SK-N-SH treated with all-trans-retinoic acid at 6 μM for 48 hours (cell line): ENCODE measurements at regions not wholly inside any gene's neighbourhood (a gene's known extent, or its start where the extent isn't known, plus 50 kb on each side); places are given as distances from the start of the nearest gene placed in this dataset.

Experiments
- ATAC-seq: fragments of 200-7000 bp; cut with Tn5 transposase; 3 replicates; pipeline ENCODE4 v1.9.1; 2020; ENCODE audit warnings: mild to moderate bottlenecking, moderate library complexity
- ARNTL ChIP-seq: fragments of 450-650 bp; formaldehyde crosslinking; IDR thresholded peaks from 2 replicates; pipeline ENCODE4 v1.5.0; 2020; ENCODE audit warnings: low read depth, mild to moderate bottlenecking, moderate library complexity, borderline replicate concordance
- BACH2 ChIP-seq: fragments of 250-450 bp; sonication (Bioruptor Pico); IDR thresholded peaks from 2 replicates; pipeline ENCODE4 v1.9.0; 2021; ENCODE audit warnings: mild to moderate bottlenecking, borderline replicate concordance
- CSDC2 ChIP-seq: fragments of 250-450 bp; sonication (Bioruptor Pico); IDR thresholded peaks from 2 replicates; pipeline ENCODE4 v1.5.0; 2020; ENCODE audit warnings: mild to moderate bottlenecking, moderate library complexity
- ESRRG ChIP-seq: fragments of 250-450 bp; sonication (Bioruptor Pico); IDR thresholded peaks from 2 replicates; pipeline ENCODE4 v1.6.1; 2021; ENCODE audit warnings: mild to moderate bottlenecking
- GLIS3 ChIP-seq: fragments of 250-450 bp; sonication (Bioruptor Pico); IDR thresholded peaks from 2 replicates; pipeline ENCODE4 v1.5.0; 2020; ENCODE audit warnings: mild to moderate bottlenecking, moderate library complexity
- RARB ChIP-seq: fragments of 250-450 bp; sonication (Bioruptor Pico); IDR thresholded peaks from 2 replicates; pipeline ENCODE4 v1.8.0; 2021; ENCODE audit warnings: mild to moderate bottlenecking, moderate library complexity
- SNAI2 ChIP-seq: fragments of 250-450 bp; sonication (Bioruptor Pico); IDR thresholded peaks from 2 replicates; pipeline ENCODE4 v1.5.0; 2020; ENCODE audit warnings: mild to moderate bottlenecking, moderate library complexity
- TCF4 ChIP-seq: fragments of 250-450 bp; sonication (Bioruptor Pico); IDR thresholded peaks from 2 replicates; pipeline ENCODE4 v1.8.0; 2021; ENCODE audit warnings: mild to moderate bottlenecking, moderate library complexity, borderline replicate concordance
- TOX ChIP-seq: fragments of 250-450 bp; sonication (Bioruptor Pico); IDR thresholded peaks from 2 replicates; pipeline ENCODE4 v1.8.0; 2021; ENCODE audit warnings: mild to moderate bottlenecking, moderate library complexity, borderline replicate concordance
- ZC3H10 ChIP-seq: fragments of 250-450 bp; sonication (Bioruptor Pico); IDR thresholded peaks from 2 replicates; pipeline ENCODE4 v1.5.1; 2021; ENCODE audit warnings: mild to moderate bottlenecking, moderate library complexity
- ZFP3 ChIP-seq: fragments of 250-450 bp; sonication (Bioruptor Pico); IDR thresholded peaks from 2 replicates; pipeline ENCODE4 v1.5.0; 2020; ENCODE audit warnings: mild to moderate bottlenecking, moderate library complexity
- ZFP30 ChIP-seq: fragments of 450-650 bp; formaldehyde crosslinking; IDR thresholded peaks from 2 replicates; pipeline ENCODE4 v1.5.0; 2022; ENCODE audit warnings: mild to moderate bottlenecking, moderate library complexity
- ZNF565 ChIP-seq: fragments of 450-650 bp; formaldehyde crosslinking; conservative IDR thresholded peaks from 2 replicates; pipeline ENCODE4 v1.5.0; 2020; ENCODE audit warnings: low read depth, mild to moderate bottlenecking, moderate library complexity
- ZNF70 ChIP-seq: fragments of 450-650 bp; formaldehyde crosslinking; IDR thresholded peaks from 2 replicates; pipeline ENCODE4 v1.5.0; 2020; ENCODE audit warnings: mild to moderate bottlenecking, moderate library complexity
- ZNF8 ChIP-seq: fragments of 450-650 bp; formaldehyde crosslinking; IDR thresholded peaks from 2 replicates; pipeline ENCODE4 v1.5.0; 2020; ENCODE audit warnings: mild to moderate bottlenecking, moderate library complexity
- TF ChIP-seq, protein P1 (sequence below): fragments of 250-450 bp; sonication (Bioruptor Pico); IDR thresholded peaks from 2 replicates; pipeline ENCODE4 v1.5.0; 2020; ENCODE audit warnings: mild to moderate bottlenecking, moderate library complexity
- TF ChIP-seq, protein P2 (sequence below): fragments of 250-450 bp; sonication (Bioruptor Pico); IDR thresholded peaks from 2 replicates; pipeline ENCODE4 v1.5.1; 2020; ENCODE audit warnings: low read depth, mild to moderate bottlenecking, moderate library complexity
- TF ChIP-seq, protein P3 (sequence below): fragments of 250-450 bp; sonication (Bioruptor Pico); IDR thresholded peaks from 2 replicates; pipeline ENCODE4 v1.8.0; 2020; ENCODE audit warnings: mild to moderate bottlenecking, moderate library complexity, borderline replicate concordance
- TF ChIP-seq, protein P4 (sequence below): fragments of 250-450 bp; sonication (Bioruptor Pico); IDR thresholded peaks from 2 replicates; pipeline ENCODE4 v1.8.0; 2021; ENCODE audit warnings: low read depth, mild to moderate bottlenecking, moderate library complexity, borderline replicate concordance
- TF ChIP-seq, protein P5 (sequence below): fragments of 250-450 bp; sonication (Bioruptor Pico); IDR thresholded peaks from 2 replicates; pipeline ENCODE4 v1.5.1; 2021; ENCODE audit warnings: mild to moderate bottlenecking, moderate library complexity

DNA sequence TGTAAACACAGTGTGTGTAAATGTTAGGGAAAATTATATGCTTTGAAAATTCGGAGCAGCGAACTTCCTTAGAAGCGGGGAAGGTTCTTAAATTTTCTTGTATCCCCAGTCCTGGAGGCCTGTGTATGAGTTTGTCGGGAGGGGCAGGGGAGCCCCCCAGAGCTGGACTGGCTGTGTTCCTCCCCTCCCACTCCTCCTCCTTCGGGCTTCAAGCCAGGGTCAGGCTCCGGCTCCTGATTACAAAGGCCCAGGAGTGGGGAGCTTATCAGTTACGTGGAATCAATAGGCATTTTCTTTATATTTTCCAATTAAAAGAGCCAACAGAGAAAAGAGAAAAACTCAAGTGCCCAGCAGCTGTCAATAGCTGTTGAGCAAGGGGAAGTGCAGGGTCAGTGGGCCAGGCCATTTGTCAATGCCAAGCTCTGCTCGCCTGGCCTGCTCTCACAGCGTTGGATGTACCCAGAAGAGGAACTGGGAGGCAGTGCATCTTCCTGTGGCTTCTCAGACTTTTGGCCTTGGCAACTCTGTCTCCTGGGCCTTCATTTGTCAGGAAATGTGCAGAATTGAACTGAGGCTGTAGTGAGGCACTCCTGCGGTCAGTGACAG, 156.9 kb upstream of the PCBD1 start:
- no peak for ATAC-seq
- TF ChIP-seq ESRRG (CRISPR knock-in tag) (no peak), BACH2 (CRISPR knock-in tag) (no peak), ZNF8 (CRISPR knock-in tag) (no peak), ZFP3 (CRISPR knock-in tag) (no peak), ZC3H10 (CRISPR knock-in tag) (no peak), RARB (no peak), GLIS3 (no peak), ARNTL (CRISPR knock-in tag) (no peak), TOX (CRISPR knock-in tag) (no peak), ZNF70 (CRISPR knock-in tag) (no peak), ZNF565 (CRISPR knock-in tag) (no peak)
- TF ChIP-seq, protein P1, sequence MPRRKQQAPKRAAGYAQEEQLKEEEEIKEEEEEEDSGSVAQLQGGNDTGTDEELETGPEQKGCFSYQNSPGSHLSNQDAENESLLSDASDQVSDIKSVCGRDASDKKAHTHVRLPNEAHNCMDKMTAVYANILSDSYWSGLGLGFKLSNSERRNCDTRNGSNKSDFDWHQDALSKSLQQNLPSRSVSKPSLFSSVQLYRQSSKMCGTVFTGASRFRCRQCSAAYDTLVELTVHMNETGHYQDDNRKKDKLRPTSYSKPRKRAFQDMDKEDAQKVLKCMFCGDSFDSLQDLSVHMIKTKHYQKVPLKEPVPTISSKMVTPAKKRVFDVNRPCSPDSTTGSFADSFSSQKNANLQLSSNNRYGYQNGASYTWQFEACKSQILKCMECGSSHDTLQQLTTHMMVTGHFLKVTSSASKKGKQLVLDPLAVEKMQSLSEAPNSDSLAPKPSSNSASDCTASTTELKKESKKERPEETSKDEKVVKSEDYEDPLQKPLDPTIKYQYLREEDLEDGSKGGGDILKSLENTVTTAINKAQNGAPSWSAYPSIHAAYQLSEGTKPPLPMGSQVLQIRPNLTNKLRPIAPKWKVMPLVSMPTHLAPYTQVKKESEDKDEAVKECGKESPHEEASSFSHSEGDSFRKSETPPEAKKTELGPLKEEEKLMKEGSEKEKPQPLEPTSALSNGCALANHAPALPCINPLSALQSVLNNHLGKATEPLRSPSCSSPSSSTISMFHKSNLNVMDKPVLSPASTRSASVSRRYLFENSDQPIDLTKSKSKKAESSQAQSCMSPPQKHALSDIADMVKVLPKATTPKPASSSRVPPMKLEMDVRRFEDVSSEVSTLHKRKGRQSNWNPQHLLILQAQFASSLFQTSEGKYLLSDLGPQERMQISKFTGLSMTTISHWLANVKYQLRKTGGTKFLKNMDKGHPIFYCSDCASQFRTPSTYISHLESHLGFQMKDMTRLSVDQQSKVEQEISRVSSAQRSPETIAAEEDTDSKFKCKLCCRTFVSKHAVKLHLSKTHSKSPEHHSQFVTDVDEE, result no peak
- TF ChIP-seq, protein P2, sequence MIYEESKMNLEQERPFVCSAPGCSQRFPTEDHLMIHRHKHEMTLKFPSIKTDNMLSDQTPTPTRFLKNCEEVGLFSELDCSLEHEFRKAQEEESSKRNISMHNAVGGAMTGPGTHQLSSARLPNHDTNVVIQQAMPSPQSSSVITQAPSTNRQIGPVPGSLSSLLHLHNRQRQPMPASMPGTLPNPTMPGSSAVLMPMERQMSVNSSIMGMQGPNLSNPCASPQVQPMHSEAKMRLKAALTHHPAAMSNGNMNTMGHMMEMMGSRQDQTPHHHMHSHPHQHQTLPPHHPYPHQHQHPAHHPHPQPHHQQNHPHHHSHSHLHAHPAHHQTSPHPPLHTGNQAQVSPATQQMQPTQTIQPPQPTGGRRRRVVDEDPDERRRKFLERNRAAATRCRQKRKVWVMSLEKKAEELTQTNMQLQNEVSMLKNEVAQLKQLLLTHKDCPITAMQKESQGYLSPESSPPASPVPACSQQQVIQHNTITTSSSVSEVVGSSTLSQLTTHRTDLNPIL (CRISPR knock-in tag), result no peak
- TF ChIP-seq, protein P3, sequence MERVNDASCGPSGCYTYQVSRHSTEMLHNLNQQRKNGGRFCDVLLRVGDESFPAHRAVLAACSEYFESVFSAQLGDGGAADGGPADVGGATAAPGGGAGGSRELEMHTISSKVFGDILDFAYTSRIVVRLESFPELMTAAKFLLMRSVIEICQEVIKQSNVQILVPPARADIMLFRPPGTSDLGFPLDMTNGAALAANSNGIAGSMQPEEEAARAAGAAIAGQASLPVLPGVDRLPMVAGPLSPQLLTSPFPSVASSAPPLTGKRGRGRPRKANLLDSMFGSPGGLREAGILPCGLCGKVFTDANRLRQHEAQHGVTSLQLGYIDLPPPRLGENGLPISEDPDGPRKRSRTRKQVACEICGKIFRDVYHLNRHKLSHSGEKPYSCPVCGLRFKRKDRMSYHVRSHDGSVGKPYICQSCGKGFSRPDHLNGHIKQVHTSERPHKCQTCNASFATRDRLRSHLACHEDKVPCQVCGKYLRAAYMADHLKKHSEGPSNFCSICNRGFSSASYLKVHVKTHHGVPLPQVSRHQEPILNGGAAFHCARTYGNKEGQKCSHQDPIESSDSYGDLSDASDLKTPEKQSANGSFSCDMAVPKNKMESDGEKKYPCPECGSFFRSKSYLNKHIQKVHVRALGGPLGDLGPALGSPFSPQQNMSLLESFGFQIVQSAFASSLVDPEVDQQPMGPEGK (CRISPR knock-in tag), result no peak
- TF ChIP-seq, protein P4, sequence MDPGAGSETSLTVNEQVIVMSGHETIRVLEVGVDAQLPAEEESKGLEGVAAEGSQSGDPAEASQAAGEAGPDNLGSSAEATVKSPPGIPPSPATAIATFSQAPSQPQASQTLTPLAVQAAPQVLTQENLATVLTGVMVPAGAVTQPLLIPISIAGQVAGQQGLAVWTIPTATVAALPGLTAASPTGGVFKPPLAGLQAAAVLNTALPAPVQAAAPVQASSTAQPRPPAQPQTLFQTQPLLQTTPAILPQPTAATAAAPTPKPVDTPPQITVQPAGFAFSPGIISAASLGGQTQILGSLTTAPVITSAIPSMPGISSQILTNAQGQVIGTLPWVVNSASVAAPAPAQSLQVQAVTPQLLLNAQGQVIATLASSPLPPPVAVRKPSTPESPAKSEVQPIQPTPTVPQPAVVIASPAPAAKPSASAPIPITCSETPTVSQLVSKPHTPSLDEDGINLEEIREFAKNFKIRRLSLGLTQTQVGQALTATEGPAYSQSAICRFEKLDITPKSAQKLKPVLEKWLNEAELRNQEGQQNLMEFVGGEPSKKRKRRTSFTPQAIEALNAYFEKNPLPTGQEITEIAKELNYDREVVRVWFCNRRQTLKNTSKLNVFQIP (CRISPR knock-in tag), result no peak

DNA sequence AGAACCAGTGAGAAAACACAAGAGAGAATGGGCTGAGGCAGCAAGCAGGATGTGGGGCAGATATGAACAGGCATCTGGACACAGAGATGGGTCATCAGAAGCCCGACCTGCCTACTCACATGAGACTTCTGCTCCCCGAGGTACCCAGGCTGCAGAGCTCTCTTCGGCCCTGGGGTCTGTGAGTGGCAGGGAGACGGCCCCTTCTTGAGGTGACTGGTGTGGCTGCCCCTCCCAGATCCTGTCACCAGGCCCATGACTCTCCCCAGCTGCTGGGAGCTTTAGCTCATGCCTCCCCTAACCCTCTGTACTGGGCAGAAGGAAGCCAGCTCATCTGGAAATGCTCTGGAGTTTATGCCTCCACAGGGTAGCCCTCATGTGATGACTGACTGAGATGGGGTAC, 157.6 kb upstream of the PCBD1 start:
- ATAC-seq, result no peak
- no peak for TF ChIP-seq ARNTL (CRISPR knock-in tag)
- TF ChIP-seq TOX (CRISPR knock-in tag), result no peak
- TF ChIP-seq, protein P3 (CRISPR knock-in tag), result no peak

DNA sequence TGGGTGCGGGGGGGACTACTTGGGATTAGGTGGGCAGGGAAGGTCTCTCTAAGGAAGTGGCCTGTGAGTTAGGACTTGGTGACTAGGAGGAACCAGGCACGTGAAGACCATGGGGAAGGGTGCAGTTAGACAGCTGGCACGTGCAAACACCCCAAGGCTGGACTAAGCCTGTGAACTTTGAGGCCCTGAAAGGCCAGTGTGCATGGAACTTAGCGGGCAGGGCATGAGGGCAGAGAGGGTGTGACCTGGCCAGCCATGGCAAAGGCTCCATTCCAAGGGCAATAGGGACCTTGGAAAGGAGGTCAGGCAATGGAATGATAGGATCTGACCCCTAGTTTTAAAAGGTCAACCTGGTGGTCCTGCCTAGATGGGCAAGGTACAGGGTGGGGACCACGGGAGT, 158.4 kb upstream of the PCBD1 start:
- no peak for TF ChIP-seq CSDC2
- no peak for TF ChIP-seq ESRRG (CRISPR knock-in tag)
- no peak for TF ChIP-seq BACH2 (CRISPR knock-in tag)
- no peak for TF ChIP-seq RARB
- TF ChIP-seq, protein P2 (CRISPR knock-in tag), result no peak
- TF ChIP-seq ZNF565 (CRISPR knock-in tag), result no peak
- TF ChIP-seq ZFP30, result no peak
- TF ChIP-seq ZFP3 (CRISPR knock-in tag), result no peak
- TF ChIP-seq, protein P5, sequence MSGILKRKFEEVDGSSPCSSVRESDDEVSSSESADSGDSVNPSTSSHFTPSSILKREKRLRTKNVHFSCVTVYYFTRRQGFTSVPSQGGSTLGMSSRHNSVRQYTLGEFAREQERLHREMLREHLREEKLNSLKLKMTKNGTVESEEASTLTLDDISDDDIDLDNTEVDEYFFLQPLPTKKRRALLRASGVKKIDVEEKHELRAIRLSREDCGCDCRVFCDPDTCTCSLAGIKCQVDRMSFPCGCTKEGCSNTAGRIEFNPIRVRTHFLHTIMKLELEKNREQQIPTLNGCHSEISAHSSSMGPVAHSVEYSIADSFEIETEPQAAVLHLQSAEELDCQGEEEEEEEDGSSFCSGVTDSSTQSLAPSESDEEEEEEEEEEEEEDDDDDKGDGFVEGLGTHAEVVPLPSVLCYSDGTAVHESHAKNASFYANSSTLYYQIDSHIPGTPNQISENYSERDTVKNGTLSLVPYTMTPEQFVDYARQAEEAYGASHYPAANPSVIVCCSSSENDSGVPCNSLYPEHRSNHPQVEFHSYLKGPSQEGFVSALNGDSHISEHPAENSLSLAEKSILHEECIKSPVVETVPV, result no peak
- TF ChIP-seq ZC3H10 (CRISPR knock-in tag), result no peak
- no peak for TF ChIP-seq SNAI2 (CRISPR knock-in tag)
- no peak for TF ChIP-seq TCF4 (CRISPR knock-in tag)
- TF ChIP-seq, protein P4 (CRISPR knock-in tag), result no peak
- ATAC-seq, result no peak
